SK-N-SH treated with all-trans-retinoic acid at 6 μM for 48 hours (cell line): ENCODE measurements at regions not wholly inside any gene's neighbourhood (a gene's known extent, or its start where the extent isn't known, plus 50 kb on each side); places are given as distances from the start of the nearest gene placed in this dataset.

Source experiments
- ATAC-seq: fragments of 200-7000 bp; cut with Tn5 transposase; 3 replicates; pipeline ENCODE4 v1.9.1; 2020; ENCODE audit warnings: mild to moderate bottlenecking, moderate library complexity
- BACH2 ChIP-seq: fragments of 250-450 bp; sonication (Bioruptor Pico); IDR thresholded peaks from 2 replicates; pipeline ENCODE4 v1.9.0; 2021; ENCODE audit warnings: mild to moderate bottlenecking, borderline replicate concordance
- CREB5 ChIP-seq: fragments of 250-450 bp; sonication (Bioruptor Pico); IDR thresholded peaks from 2 replicates; pipeline ENCODE4 v1.5.1; 2020; ENCODE audit warnings: low read depth, mild to moderate bottlenecking, moderate library complexity
- CSDC2 ChIP-seq: fragments of 250-450 bp; sonication (Bioruptor Pico); IDR thresholded peaks from 2 replicates; pipeline ENCODE4 v1.5.0; 2020; ENCODE audit warnings: mild to moderate bottlenecking, moderate library complexity
- CSRNP3 ChIP-seq: fragments of 250-450 bp; sonication (Bioruptor Pico); IDR thresholded peaks from 2 replicates; pipeline ENCODE4 v1.5.1; 2021; ENCODE audit warnings: mild to moderate bottlenecking, moderate library complexity
- ESRRG ChIP-seq: fragments of 250-450 bp; sonication (Bioruptor Pico); IDR thresholded peaks from 2 replicates; pipeline ENCODE4 v1.6.1; 2021; ENCODE audit warnings: mild to moderate bottlenecking
- GLIS3 ChIP-seq: fragments of 250-450 bp; sonication (Bioruptor Pico); IDR thresholded peaks from 2 replicates; pipeline ENCODE4 v1.5.0; 2020; ENCODE audit warnings: mild to moderate bottlenecking, moderate library complexity
- ISL1 ChIP-seq: fragments of 250-450 bp; sonication (Bioruptor Pico); IDR thresholded peaks from 2 replicates; pipeline ENCODE4 v2.1.2; 2022; ENCODE audit warnings: mild to moderate bottlenecking, moderate library complexity
- OSR1 ChIP-seq: fragments of 250-450 bp; sonication (Bioruptor Pico); IDR thresholded peaks from 2 replicates; pipeline ENCODE4 v1.8.0; 2022; ENCODE audit warnings: moderate library complexity, mild to moderate bottlenecking, inconsistent platforms
- PATZ1 ChIP-seq: fragments of 250-450 bp; sonication (Bioruptor Pico); IDR thresholded peaks from 2 replicates; pipeline ENCODE4 v1.8.0; 2020; ENCODE audit warnings: mild to moderate bottlenecking, moderate library complexity, borderline replicate concordance
- POU6F1 ChIP-seq: fragments of 250-450 bp; sonication (Bioruptor Pico); IDR thresholded peaks from 2 replicates; pipeline ENCODE4 v1.8.0; 2021; ENCODE audit warnings: low read depth, mild to moderate bottlenecking, moderate library complexity, borderline replicate concordance
- PPARA ChIP-seq: fragments of 250-450 bp; sonication (Bioruptor Pico); IDR thresholded peaks from 2 replicates; pipeline ENCODE4 v1.5.0; 2020; ENCODE audit warnings: mild to moderate bottlenecking, borderline replicate concordance
- RARB ChIP-seq: fragments of 250-450 bp; sonication (Bioruptor Pico); IDR thresholded peaks from 2 replicates; pipeline ENCODE4 v1.8.0; 2021; ENCODE audit warnings: mild to moderate bottlenecking, moderate library complexity
- SNAI2 ChIP-seq: fragments of 250-450 bp; sonication (Bioruptor Pico); IDR thresholded peaks from 2 replicates; pipeline ENCODE4 v1.5.0; 2020; ENCODE audit warnings: mild to moderate bottlenecking, moderate library complexity
- TOX ChIP-seq: fragments of 250-450 bp; sonication (Bioruptor Pico); IDR thresholded peaks from 2 replicates; pipeline ENCODE4 v1.8.0; 2021; ENCODE audit warnings: mild to moderate bottlenecking, moderate library complexity, borderline replicate concordance
- TSHZ2 ChIP-seq: fragments of 250-450 bp; sonication (Bioruptor Pico); IDR thresholded peaks from 2 replicates; pipeline ENCODE4 v1.5.0; 2020; ENCODE audit warnings: mild to moderate bottlenecking, moderate library complexity
- ZC3H10 ChIP-seq: fragments of 250-450 bp; sonication (Bioruptor Pico); IDR thresholded peaks from 2 replicates; pipeline ENCODE4 v1.5.1; 2021; ENCODE audit warnings: mild to moderate bottlenecking, moderate library complexity
- ZFP3 ChIP-seq: fragments of 250-450 bp; sonication (Bioruptor Pico); IDR thresholded peaks from 2 replicates; pipeline ENCODE4 v1.5.0; 2020; ENCODE audit warnings: mild to moderate bottlenecking, moderate library complexity
- ZFP30 ChIP-seq: fragments of 450-650 bp; formaldehyde crosslinking; IDR thresholded peaks from 2 replicates; pipeline ENCODE4 v1.5.0; 2022; ENCODE audit warnings: mild to moderate bottlenecking, moderate library complexity
- ZNF565 ChIP-seq: fragments of 450-650 bp; formaldehyde crosslinking; conservative IDR thresholded peaks from 2 replicates; pipeline ENCODE4 v1.5.0; 2020; ENCODE audit warnings: low read depth, mild to moderate bottlenecking, moderate library complexity
- ZNF70 ChIP-seq: fragments of 450-650 bp; formaldehyde crosslinking; IDR thresholded peaks from 2 replicates; pipeline ENCODE4 v1.5.0; 2020; ENCODE audit warnings: mild to moderate bottlenecking, moderate library complexity
- ZNF8 ChIP-seq: fragments of 450-650 bp; formaldehyde crosslinking; IDR thresholded peaks from 2 replicates; pipeline ENCODE4 v1.5.0; 2020; ENCODE audit warnings: mild to moderate bottlenecking, moderate library complexity

GRCh38 chr6:133748628-133749027, 140.3 kb upstream of the TCF21 start:
- no peak for ATAC-seq
- TF ChIP-seq ZC3H10 (CRISPR knock-in tag), result no peak
- TF ChIP-seq BACH2 (CRISPR knock-in tag), result no peak
- TF ChIP-seq ZFP3 (CRISPR knock-in tag), result no peak
- no peak for TF ChIP-seq ISL1 (CRISPR knock-in tag)
- no peak for TF ChIP-seq RARB (CRISPR knock-in tag)
- TF ChIP-seq GLIS3 (CRISPR knock-in tag), result no peak

- no peak for ATAC-seq
Observed at GRCh38 chr6:133749427-133749826, 139.5 kb upstream of the TCF21 start.

More at GRCh38 chr6:133749427-133749826, 139.5 kb upstream of the TCF21 start:
- no peak for TF ChIP-seq PATZ1 (CRISPR knock-in tag)
- no peak for TF ChIP-seq PPARA
- no peak for TF ChIP-seq CSRNP3
- TF ChIP-seq RARB (CRISPR knock-in tag), result no peak
- TF ChIP-seq OSR1, result no peak
- no peak for TF ChIP-seq POU6F1 (CRISPR knock-in tag)
- TF ChIP-seq ESRRG (CRISPR knock-in tag), result no peak
- TF ChIP-seq SNAI2 (CRISPR knock-in tag), result no peak
- no peak for TF ChIP-seq ZNF8 (CRISPR knock-in tag)
- no peak for TF ChIP-seq TSHZ2 (CRISPR knock-in tag)
- no peak for TF ChIP-seq ZNF70 (CRISPR knock-in tag)
- TF ChIP-seq CSDC2 (CRISPR knock-in tag), result no peak
- no peak for TF ChIP-seq GLIS3 (CRISPR knock-in tag)
- TF ChIP-seq ZFP30 (CRISPR knock-in tag), result no peak
- no peak for TF ChIP-seq CREB5 (CRISPR knock-in tag)
- no peak for TF ChIP-seq ZFP3 (CRISPR knock-in tag)
- TF ChIP-seq ZC3H10 (CRISPR knock-in tag), result no peak
- no peak for TF ChIP-seq BACH2 (CRISPR knock-in tag)
- no peak for TF ChIP-seq TOX (CRISPR knock-in tag)
- no peak for TF ChIP-seq ZNF565
- TF ChIP-seq, all 23 proteins: peak for 0
